ENCODE measurements at regions not wholly inside any gene's neighbourhood (a gene's known extent, or its start where the extent isn't known, plus 50 kb on each side); places are given as distances from the start of the nearest gene placed in this dataset.

DNA sequence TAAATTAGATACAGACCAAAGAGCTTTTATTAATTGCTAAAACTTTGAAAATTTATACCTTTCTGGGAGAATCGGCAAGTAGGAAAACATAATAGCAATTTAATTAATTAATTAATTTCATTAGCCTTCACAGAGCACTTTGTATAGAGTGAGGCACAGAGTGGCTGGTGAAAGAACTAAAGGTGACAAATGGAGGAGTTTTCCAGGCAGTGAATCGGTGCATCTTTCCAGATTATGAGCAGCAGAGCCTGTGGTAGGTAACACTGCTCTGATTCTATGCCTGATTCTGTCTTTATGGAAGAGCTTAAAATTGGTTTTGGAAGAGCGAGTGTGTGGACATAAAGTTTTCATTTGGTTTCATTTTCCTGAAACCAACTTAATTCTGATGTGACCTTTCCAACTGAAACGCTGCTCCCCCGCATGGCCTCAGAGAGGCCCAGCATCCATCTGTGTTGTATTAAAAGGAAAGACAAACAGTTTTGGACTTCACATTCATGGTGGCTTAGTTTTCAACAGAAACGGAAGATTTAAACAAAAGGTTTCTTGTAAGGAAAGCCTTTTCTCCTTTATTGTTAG, 188.9 kb upstream of the RPS23 start:
- in situ Hi-C loops (cut with HindIII; ENCODE audit: extremely low pct_ligation_motif_present, low pct_unique_long_range_greater_than_20kb) (no loop called here), intact Hi-C loops (cut with micrococcal nuclease; ENCODE audit: unreplicated experiment) (no loop called here)
- H3K36me3 ChIP-seq (replicated peaks in 1 of 2; ENCODE audit: control insufficient read depth in 1 of 2, insufficient read depth in 2 of 2, low read length in 2 of 2): no peaks in the 10 kb centered on the region
- H2AFZ ChIP-seq (ENCODE audit: low read length): peak overlapping the region; percentile 17
- H3K27me3 ChIP-seq (ENCODE audit: control insufficient read depth in 1 of 2, insufficient read depth in 2 of 2, low read length in 2 of 2): no peaks in the 10 kb centered on the region
- H3K27ac ChIP-seq (ENCODE audit: extremely low read length, insufficient read depth, low read length): no peak overlapping the region
- DNase-seq (ENCODE audit: low spot score): no peak
- FAIRE-seq: no peak
- no peak overlapping the region for H3K9ac ChIP-seq (ENCODE audit: insufficient read depth, low read depth, low read length)
- ChIA-PET POLR2A (no interaction called here), CTCF (ENCODE audit: low intra/inter-chr PET ratio, low total read pairs) (no interaction called here)
- BruUV-seq (replicated peaks): no TSS peak
- no peaks in the 10 kb centered on the region for H3K9me3 ChIP-seq (ENCODE audit: low read length)
- TF ChIP-seq STAG1 (CRISPR knock-in tag; IDR thresholded peaks at IDR 0.05) (0 out of 2 replicates have a peak, but pooled peaks have one; percentile 12), TBX2 (CRISPR knock-in tag; IDR thresholded peaks at IDR 0.05; ENCODE audit: borderline replicate concordance) (no peak), ZNF777 (CRISPR knock-in tag; IDR thresholded peaks at IDR 0.05) (no peak), AKAP8 (CRISPR knock-in tag; IDR thresholded peaks at IDR 0.05) (no peak), ATF1 (CRISPR knock-in tag; IDR thresholded peaks at IDR 0.05) (no peak), NR2F6 (IDR thresholded peaks at IDR 0.05) (no peak), NR2F6 (CRISPR knock-in tag; IDR thresholded peaks at IDR 0.05) (0 out of 2 replicates have a peak, but pooled peaks have one; percentile 20), ZNF432 (CRISPR knock-in tag; IDR thresholded peaks at IDR 0.05; ENCODE audit: borderline replicate concordance) (no peak), NBN (conservative IDR thresholded peaks at IDR 0.05) (no peak), NFAT5 (CRISPR knock-in tag; IDR thresholded peaks at IDR 0.05) (no peak), ZNF335 (CRISPR knock-in tag; IDR thresholded peaks at IDR 0.05) (no peak)
- TF ChIP-seq, protein P1, sequence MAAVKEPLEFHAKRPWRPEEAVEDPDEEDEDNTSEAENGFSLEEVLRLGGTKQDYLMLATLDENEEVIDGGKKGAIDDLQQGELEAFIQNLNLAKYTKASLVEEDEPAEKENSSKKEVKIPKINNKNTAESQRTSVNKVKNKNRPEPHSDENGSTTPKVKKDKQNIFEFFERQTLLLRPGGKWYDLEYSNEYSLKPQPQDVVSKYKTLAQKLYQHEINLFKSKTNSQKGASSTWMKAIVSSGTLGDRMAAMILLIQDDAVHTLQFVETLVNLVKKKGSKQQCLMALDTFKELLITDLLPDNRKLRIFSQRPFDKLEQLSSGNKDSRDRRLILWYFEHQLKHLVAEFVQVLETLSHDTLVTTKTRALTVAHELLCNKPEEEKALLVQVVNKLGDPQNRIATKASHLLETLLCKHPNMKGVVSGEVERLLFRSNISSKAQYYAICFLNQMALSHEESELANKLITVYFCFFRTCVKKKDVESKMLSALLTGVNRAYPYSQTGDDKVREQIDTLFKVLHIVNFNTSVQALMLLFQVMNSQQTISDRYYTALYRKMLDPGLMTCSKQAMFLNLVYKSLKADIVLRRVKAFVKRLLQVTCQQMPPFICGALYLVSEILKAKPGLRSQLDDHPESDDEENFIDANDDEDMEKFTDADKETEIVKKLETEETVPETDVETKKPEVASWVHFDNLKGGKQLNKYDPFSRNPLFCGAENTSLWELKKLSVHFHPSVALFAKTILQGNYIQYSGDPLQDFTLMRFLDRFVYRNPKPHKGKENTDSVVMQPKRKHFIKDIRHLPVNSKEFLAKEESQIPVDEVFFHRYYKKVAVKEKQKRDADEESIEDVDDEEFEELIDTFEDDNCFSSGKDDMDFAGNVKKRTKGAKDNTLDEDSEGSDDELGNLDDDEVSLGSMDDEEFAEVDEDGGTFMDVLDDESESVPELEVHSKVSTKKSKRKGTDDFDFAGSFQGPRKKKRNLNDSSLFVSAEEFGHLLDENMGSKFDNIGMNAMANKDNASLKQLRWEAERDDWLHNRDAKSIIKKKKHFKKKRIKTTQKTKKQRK (IDR thresholded peaks at IDR 0.05; ENCODE audit: low read length): no peak
- ATAC-seq: peak; percentile 57; the same call in 2 of the 3 replicates
- no peak overlapping the region for H3K4me3 ChIP-seq (replicated peaks in 1 of 3; ENCODE audit: insufficient read depth in 1 of 3, low read depth in 2 of 3, low read length in 3 of 3)
- 72% methylated on average over 6 of the region's 6 CpGs for WGBS (ENCODE audit: low lambda C conversion rate)
- H3K79me2 ChIP-seq (ENCODE audit: insufficient read depth, low read length): no peaks in the 10 kb centered on the region
- H3K4me1 ChIP-seq (ENCODE audit: insufficient read depth, low read length): peaks cover 8% of the 10 kb centered on the region; the same call in 1 of the 2 replicates
- H4K20me1 ChIP-seq (ENCODE audit: insufficient read depth, low read length): no peaks in the 10 kb centered on the region
- peak overlapping the region; percentile 16; the same call in 1 of the 2 replicates for H3K4me2 ChIP-seq (ENCODE audit: low read depth, low read length)

All from HepG2 (cell line).